Right lobe of liver (tissue), 4 donors: ENCODE measurements at regions not wholly inside any gene's neighbourhood (a gene's known extent, or its start where the extent isn't known, plus 50 kb on each side); places are given as distances from the start of the nearest gene placed in this dataset.

Experiments
- CTCF ChIP-seq, 4 donors: fragments of 200-600 bp in 3 of 4; fragments of 450-650 bp in 1 of 4; IDR thresholded peaks; one replicate each; pipeline versions ENCODE4 v1.5.1 to v1.8.0; 2016 to 2022; ENCODE audit warnings: antibody characterized with exemption in 4 of 4, mild to moderate bottlenecking in 2 of 4
- POLR2A ChIP-seq: fragments of 450-650 bp; IDR thresholded peaks from one replicate; pipeline ENCODE4 v1.6.1; 2017; ENCODE audit warnings: antibody characterized with exemption, mild to moderate bottlenecking
- donor health status: DM: no; HTN: no; CAD: no.
- donor health status: DM: no; HTN: no; CAD: no.
- donor health status: DM: no; HTN: yes; CAD: no.

- TF ChIP-seq CTCF (IDR thresholded peaks at IDR 0.05) (no peak), POLR2A (no peak)
These were observed 1139.3 kb downstream of the BRD1 start for GRCh38 chr22:48688366-48688765.
